Dedifferentiated amniotic fluid mesenchymal stem cell (primary cell): ENCODE measurements at regions not wholly inside any gene's neighbourhood (a gene's known extent, or its start where the extent isn't known, plus 50 kb on each side); places are given as distances from the start of the nearest gene placed in this dataset.
"Not testable (repeated sequence)": the region's sequence is repeated elsewhere in the genome, so short reads cannot be mapped to it uniquely, and the experiment has no call there.

Experiments
- DNase-seq: peaks from one replicate; pipeline ENCODE4 v3.0.0-alpha.2; 2016; ENCODE audit errors: extremely low spot score

DNA sequence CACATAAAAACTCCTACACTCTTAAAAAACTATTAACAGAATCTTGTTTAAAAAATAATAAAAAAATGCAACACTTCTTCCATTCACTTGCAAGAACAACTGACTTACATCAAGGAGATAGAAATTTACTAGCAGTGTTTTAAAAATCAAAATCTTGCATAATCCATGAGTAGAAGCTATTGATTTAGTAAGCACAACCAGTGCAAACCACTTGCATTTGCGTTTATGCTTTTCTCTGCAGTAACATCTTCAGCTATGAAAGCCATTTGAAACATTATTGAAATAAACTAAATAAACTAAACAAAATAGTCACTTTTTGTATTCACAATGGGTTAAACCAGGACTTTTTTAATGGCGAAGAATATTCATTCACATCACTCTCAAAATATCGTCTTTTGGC, 389.2 kb upstream of the EMCN start:
- no peak for DNase-seq

DNA sequence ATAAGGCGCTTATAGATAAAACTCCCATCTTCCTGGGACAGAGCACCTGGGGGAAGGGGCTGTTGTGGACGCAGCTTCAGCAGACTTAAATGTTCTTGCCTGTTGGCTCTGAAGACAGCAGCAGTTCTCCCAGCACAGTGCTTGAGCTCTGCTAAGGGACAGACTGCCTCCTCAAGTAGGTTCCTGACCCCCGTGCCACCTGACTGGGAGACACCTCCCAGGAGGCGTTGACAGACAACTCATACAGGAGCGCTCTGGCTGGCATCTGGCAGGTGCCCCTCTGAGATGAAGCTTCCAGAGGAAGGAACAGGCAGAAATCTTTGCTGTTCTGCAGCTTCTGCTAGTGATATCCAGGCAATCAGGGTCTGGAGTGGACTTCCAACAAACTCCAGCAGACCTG, 383.1 kb upstream of the EMCN start:
- DNase-seq, result not testable (repeated sequence)

DNA sequence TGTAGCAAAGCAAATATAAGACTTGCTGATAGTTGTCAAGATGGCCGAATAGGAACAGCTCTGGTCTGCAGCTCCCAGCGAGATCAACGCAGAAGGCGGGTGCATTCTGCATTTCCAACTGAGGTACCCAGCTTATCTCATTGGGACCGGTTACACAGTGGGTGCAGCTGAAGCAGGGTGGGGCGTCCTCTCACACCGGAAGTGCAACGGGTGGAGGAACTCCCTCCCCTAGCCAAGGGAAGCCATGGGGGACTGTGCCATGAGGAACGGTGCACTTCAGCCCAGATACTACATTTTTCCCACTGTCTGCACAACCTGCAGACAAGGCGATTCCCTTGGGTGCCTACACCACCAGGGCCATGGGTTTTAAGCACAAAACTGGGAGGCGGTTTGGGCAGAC, 382.3 kb upstream of the EMCN start:
- DNase-seq, result no peak

DNA sequence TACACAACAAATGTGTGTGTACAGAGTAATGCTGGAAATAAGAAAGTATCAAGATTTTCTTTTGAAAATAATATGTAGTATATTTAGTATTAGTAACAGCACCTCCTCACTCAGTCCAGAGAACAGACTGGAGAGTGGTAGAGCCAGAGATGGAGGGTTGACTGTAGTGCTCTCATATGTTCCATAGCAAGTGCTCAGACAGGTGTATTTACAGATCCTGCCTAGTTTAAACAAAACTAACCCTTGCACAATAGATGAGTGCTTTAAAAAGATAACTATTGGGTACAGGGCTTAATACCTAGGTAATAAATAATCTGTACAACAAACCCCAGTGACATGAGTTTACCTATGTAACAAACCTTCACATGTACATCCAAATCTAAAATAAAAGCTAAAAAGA, 381.0 kb upstream of the EMCN start:
- DNase-seq, result no peak

DNA sequence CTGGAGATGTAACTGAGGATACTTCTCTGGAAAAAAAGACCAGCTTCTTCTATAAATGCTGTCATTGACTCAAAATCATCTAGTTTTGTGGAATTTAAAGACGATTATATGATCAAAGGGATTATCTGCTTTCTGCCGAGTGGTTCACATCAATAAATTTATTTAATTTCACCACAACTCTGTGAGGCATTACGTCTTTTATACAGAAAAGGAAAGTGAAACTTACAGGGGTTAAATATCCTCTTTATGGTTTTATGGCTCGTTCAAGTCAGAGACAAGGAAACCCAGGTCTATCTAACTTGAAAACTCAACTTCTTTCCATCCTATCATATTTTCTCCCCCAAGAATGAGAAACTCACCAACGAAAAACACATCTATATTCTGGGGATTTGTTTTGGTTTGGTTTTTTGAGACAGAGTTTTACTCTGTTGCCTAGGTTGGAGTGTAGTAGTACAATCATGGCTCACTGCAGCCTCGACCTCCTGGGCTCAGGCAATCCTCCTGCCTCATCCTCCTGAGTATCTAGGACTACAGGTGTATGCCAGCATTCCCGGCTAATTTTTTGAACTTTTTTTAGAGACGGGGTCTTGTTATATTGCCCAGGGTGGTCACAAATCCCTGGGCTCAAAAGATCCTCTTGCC, 377.9 kb upstream of the EMCN start:
- DNase-seq, result no peak

DNA sequence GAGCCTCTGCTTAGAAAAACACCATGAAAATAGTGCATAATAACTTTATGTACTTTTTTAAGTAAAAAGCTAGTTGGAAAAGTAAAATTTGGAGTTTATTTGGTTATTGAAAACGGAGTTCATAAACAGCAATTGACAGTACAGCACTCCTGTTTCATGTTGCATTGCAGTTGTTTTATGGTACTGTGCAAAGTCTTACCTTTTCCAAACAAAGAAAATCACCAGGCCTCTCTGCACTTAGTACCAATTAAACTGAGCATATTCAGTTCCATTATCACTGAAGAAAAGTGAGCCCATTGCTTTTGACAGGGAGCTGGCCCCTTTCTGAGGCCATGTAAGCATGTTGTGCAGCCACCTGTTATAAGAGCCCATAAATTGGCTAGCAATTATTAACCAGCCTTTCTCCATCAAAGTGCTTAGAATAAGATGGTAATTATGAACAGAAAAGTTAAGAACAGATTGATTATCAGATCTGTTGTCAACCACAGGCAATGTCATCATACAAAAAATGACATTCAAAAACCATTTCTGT, 376.6 kb upstream of the EMCN start:
- DNase-seq, result no peak

DNA sequence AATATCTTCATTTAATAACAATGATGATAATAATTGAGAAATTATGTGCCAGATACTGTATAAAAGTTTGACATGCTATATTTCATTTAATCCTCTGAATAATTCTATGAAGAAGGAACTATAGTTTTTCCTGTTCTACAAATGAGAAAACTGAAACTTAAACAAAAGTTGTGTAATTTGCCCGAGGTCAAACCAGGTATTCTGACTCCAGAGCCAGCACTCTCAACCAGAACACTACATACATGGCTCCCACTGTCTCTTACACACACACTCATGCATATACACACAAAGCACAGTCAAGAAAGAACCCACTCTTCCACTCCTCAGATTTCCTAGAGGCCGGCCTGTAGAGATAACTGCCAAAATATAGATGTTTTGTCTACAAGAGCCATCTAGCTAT, 374.0 kb upstream of the EMCN start:
- no peak for DNase-seq

DNA sequence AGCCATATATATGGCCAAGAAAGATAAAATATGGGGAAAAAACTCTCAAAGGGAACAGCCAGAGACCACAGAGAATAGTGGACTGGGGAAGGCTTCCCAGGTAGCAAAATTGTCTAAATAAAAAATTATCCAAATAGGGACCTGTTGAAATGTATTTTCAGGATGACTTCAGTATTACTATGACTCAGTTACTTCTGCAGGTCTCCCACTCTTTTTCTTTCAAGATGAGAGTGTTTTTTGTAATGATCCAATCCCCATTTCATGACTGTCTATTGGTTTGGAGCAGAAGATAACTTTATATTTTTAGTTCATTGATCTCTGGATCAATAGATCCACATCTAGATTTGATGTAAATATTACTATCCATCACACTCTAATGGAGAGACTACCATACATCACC, 372.1 kb upstream of the EMCN start:
- no peak for DNase-seq

DNA sequence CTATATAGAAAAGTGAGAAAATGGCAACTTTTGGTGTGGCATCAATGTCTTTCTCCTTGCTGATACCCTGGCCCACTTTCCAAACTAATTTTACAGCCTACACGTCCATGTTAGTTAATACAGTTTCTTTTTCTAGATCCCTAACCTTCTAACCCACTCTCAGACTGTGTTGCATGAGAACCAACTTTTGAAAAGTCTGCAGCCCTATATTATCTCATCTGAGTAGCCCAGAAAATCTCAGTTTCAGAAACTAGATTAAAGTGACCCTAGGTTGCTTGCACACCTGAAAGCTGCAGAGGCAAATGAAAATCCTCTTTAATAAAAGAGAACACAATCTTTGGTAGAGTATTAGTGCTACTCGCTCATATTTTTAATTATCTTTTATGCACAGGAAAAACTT, 371.6 kb upstream of the EMCN start:
- DNase-seq, result no peak

DNA sequence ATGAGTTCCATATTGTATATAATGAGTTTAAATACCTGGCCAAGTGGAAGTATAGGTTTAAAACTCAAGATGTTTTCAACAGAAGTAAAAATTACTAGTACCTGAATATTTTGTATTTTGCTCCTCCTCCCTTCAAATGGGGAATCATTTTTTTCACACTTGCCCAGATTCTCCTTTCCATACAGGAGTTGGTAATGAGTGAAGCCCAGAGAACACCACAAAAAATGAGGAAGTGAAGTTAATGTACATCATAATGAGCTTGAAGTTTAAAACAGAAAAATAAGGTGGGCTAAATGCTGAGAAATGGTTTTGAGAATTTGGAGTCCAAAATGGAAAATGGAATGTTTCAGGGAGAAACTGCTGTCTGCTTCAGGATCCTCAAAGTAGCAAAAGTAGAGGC, 364.8 kb upstream of the EMCN start:
- no peak for DNase-seq

DNA sequence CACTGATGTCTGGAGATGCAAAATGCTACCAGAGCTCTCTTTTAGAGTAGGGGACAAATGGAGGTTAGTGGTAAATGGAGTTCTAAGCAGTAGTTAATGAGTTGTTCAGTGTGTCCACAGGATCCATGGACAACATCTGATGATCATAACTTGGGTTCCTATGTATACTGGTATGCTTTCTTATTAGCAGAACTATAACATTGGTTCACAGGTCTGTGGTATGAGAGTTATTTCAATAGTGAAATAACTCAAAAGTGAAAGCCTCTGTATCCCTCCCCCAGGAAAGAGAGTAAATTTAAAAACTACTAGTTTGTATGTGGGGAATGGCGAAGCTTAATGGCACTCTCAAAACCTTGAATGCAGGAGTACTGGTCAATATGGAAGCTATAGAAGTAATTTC, 363.5 kb upstream of the EMCN start:
- no peak for DNase-seq

DNA sequence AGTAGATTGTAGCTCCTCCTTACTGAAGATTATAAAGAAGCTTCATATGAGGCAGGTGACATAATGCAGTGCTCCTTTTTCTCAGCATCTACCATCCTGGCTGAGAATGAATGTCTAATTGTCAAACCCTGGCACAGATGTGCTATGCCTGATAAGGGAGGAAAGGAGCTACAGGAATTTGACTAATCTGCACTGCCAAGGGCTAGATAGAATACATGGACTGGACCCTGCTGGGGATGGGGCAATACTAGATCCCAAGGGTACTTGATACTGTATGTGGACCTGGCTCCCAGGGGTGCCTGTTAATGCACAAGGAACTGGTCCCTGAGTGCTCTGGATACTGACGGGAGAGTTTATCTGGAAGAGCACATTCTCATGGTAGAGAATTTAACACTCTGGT, 362.2 kb upstream of the EMCN start:
- no peak for DNase-seq

DNA sequence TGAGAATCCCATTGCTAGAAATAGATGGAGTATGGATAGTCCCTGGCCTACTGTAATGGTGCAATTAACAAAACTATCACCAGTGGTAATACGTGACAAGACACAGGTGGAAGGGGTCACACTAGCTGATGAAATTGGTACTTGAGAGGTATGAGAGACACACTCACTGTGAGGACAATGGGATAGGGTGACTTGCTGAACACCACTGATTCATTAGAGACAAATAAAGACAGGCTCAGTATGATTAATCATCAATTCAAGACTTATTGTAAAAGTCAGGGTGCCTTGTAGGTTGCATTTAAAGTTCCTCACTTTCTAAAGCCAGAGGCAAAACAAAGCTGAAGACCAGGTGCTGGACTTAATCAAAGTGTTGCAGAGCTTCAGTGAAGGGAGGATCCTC, 361.6 kb upstream of the EMCN start:
- DNase-seq, result no peak

DNA sequence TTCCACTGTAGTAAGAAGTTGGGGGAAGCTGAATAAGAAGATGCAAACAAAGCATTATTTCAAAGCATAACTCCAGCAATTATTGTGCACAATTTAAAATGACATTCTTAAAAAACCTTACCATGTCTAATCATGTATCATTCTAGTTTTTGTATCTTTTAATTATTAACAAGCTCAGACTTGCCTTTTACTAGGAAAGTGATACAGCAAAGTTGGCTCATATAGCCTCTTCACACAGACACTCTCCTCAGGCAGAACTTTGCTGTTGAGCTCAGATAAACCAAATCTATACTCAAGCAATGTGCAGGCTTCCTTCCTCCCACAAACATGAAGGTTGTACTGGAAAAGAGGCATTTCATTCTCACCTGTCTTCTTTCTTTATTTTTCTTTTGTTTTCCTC, 358.7 kb upstream of the EMCN start:
- DNase-seq, result no peak

DNA sequence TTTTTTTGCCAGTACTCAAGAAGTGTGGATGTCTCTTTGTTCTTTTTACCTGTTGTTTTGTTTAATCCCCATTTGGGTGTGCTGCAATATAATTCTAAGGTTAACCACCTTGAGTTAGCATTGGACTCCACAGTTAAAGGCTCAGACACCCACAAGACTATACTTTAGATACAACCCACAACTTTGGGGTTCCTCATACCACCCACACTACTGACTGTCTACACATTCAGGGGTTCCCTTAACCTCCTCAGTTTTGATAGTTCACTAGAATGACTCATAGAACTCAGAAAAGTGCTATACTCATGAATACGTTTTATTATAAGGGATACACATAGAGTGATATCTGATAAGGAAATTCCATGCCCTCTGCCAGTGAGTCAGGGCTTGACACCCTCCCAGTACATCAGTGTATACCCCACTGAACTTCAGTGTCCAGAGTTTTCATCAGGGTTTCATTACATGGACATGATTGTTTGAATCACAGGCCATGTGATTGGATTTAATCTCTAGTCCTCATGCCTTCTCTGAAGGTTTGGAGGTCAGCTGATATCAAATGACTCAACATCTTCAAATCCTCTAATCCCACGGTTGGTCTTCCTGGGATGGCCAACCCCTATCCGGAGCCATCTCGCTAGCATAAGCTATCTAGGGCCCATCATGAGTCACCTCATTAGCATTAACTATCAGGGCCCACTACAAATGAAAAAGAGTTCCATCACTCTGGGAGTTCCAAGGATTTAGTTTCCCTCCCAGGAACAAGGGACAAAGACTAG, 357.7 kb upstream of the EMCN start:
- DNase-seq, result no peak

DNA sequence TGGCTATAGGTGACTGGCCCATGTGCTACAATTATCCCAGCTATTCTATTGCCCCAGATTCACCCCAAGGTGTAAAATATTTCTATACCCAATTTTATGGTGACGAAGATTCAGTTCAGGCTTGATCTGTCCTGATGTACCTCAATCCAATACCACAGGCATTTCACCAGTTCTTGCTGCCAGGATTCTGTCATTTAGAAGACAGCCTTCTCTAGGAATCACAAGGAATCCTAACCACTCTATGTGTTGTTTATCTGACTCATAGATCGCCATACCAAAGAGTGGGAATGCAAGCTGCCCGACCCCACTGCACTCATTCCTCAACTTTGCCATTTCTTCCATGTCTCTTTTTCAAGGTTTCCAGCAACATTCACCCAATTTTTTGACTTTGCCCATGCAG, 355.0 kb upstream of the EMCN start:
- no peak for DNase-seq

DNA sequence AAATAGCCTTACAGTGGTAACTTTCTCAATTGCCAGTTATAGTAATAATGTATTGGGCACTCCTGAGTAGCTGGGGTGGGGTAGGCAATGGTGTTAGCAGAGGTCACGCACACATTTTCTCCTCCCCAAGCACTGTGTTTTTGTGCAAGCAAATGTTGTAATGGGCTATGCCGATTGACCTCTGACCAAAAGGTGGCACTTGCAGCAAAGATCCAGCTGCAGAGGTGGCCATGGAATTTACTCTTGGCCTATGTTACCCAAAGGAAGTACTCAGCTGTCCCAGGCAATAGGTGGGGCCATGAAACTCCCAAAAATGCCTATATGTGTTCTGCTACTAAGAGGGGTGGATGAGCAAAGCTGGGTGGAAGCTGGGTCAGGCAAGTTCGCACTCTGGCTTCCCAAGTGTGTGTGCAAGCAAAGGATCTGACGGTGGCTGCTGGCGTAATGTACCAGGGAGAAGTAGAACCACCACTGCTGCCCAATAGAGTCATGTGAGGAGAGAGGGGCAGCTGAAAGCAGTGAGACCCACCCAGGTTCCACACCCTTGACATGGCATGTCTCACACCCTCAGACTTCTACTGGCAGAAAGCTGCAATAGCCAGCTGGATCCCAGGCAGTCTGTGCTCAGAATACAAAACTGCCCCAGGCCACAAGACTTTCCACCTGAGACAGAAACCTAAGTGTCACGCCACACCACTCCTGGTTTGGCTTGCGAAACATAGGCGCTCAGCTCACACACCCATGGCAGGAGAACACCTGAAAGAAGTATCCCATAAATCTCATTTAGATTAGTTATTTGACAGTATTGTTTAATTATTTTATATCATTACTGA, 353.3 kb upstream of the EMCN start:
- no peak for DNase-seq

DNA sequence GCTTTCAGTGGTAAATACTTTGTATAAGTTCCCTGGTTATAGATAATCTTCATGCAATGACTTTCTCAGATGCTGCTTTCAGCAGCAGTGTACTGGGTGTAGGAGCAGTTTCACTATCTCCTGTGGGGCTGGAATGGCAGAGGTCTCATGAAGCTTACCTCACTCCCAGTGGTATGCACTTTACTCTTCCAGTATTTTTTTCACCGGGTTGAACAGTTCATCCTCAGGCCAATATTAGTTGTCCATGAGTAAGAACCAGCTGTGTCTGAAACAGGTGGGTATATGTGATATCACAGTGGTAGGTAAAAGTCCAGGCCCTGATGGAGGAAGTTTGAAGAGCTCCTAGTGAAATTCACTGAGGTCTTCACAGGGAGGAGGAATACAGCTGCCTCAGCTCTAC, 351.5 kb upstream of the EMCN start:
- DNase-seq, result no peak

DNA sequence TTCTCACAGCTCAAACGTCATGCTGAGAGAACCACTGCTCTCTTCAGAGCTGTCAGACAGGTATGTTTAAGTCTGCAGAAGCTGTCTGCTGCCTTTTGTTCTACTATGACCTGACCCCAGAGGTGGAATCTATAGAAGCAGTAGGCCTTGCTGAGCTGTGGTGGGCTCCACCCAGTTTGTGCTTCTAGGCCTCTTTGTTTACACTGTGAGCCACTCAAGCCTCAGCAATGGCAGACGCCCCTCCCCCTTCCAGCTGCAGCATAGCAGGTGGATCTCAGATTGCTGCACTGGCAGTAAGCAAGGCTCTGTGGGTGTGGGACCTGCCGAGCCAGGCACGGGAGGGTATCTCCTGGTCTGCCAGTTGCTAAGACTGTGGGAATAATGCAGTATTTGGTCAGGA, 350.5 kb upstream of the EMCN start:
- DNase-seq, result not testable (repeated sequence)

DNA sequence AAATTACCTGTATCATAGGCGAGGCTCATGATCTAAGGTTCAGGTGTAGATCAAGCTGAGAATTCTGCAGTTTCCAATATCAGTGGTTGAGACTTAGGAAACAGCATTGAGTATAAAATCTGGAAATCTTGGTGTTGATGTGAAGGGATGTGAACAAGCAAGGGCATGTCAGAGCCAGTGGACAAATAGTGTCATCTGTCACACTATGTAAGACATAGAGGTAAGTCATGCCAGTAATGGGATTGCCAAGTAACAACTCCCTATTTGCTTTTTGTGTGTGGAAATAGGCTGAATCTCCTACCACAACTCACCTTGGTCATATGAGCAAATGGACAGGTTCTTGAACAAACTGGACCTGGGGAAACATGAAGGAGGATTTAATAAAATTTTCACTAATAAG, 334.5 kb upstream of the EMCN start:
- DNase-seq, result no peak

DNA sequence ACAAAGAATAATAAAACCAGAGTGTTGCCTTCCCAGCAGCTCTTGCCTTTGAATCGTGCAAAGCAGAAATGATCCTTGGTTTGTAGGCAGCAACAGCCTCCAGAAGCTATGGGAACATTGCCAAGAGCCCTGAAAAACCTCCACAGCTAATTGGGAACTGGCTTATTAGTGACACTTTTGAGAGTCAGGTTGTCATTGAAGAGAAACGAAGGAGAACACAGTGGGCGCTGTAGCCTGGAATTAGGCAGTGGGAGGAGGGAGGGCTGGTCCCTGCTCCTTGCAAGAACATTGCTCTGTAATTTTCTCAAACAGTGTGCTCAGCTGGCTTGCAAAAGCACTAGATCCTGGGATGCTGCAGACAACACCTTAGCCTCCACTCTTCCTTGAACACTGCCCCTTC, 331.5 kb upstream of the EMCN start:
- DNase-seq, result no peak

DNA sequence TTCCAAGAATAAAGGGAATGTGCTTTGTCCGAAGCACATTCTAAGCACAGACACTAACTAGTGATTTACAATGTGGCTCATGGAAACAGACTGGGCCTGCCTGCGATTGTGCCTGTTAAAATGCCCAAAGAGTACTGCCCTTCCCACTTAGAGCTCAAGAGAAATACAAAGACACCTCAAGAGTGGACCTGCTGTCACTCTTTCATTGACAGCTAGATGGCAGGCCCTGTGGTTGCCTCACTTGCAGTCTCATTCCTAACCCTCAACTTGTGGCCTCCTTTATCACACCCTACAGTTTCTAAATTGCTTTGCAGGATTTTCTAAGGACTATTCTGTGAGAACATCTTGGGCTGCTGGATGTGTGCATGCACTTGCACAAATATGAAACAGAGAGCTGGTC, 331.0 kb upstream of the EMCN start:
- DNase-seq, result no peak

DNA sequence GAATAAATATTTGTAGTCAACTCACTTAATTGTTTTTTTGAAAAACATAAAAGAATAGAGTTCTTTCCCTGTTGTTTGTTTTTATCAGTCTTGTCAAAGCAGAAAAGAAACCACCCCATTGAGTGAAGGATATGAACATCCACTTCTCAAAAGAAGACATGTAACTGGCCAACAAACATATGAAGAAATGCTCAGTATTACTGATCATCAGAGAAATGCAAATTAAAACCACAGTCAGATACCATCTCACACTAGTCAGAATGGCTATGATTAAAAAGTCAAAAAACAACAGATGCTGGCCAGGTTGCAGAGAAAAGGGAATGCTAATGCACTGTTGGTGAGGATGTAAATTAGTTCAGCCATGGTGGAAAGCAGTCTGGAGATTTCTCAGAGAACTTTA, 326.1 kb upstream of the EMCN start:
- DNase-seq, result no peak
